AG10803 (cell line): ENCODE measurements at regions not wholly inside any gene's neighbourhood (a gene's known extent, or its start where the extent isn't known, plus 50 kb on each side); places are given as distances from the start of the nearest gene placed in this dataset.

ENCODE experiments used
- DNase-seq: peaks from one replicate; pipeline ENCODE4 v3.0.0; 2010; ENCODE audit warnings: low read depth
- H3K4me3 ChIP-seq: 2 replicates; pipeline ENCODE4 v1.5.1; 2011; ENCODE audit warnings: mild to moderate bottlenecking, low read length, control low read depth
- CTCF ChIP-seq: conservative IDR thresholded peaks from 2 replicates; pipeline ENCODE4 v1.5.1; 2011; ENCODE audit warnings: mild to moderate bottlenecking, low read length, control low read depth, inconsistent platforms

- H3K4me3 ChIP-seq, result no peak overlapping the region
- no peak for TF ChIP-seq CTCF
- no peak for DNase-seq
Observed at GRCh38 chr1:95951371-95952102, 717.5 kb downstream of the RWDD3 start.

GRCh38 chr1:95953015-95953414 is 719.0 kb downstream of the RWDD3 start:
- peak; percentile 33 for TF ChIP-seq CTCF
- H3K4me3 ChIP-seq, result no peak overlapping the region
- DNase-seq, result peak; percentile 11

- no peak for DNase-seq
- no peak for TF ChIP-seq CTCF
- H3K4me3 ChIP-seq, result no peak overlapping the region
Observed at GRCh38 chr1:95954585-95954984, 720.6 kb downstream of the RWDD3 start.

GRCh38 chr1:95956215-95956614 is 722.2 kb downstream of the RWDD3 start:
- no peak overlapping the region for H3K4me3 ChIP-seq
- no peak for TF ChIP-seq CTCF
- DNase-seq, result no peak

GRCh38 chr1:95957748-95958147 is 723.7 kb downstream of the RWDD3 start:
- H3K4me3 ChIP-seq, result no peak overlapping the region
- TF ChIP-seq CTCF, result no peak
- peak; percentile 6 for DNase-seq

GRCh38 chr1:95966866-95967265 is 732.9 kb downstream of the RWDD3 start:
- no peak overlapping the region for H3K4me3 ChIP-seq
- DNase-seq, result no peak
- no peak for TF ChIP-seq CTCF

- H3K4me3 ChIP-seq, result no peak overlapping the region
- no peak for TF ChIP-seq CTCF
- DNase-seq, result peak; percentile 41
Observed at GRCh38 chr1:95974586-95974985, 740.6 kb downstream of the RWDD3 start.
